Muscle layer of duodenum (tissue), 2 donors: ENCODE measurements at regions not wholly inside any gene's neighbourhood (a gene's known extent, or its start where the extent isn't known, plus 50 kb on each side); places are given as distances from the start of the nearest gene placed in this dataset.
"Not testable (repeated sequence)": the region's sequence is repeated elsewhere in the genome, so short reads cannot be mapped to it uniquely, and the experiment has no call there.

Source experiments
- H3K27ac ChIP-seq: one replicate; pipeline ENCODE4 v1.7.0; 2013; ENCODE audit warnings: mild to moderate bottlenecking, low read length
- H3K27me3 ChIP-seq: one replicate; pipeline ENCODE4 v1.7.0; 2013; ENCODE audit warnings: low read depth, mild to moderate bottlenecking, control low read depth, low read length
- H3K36me3 ChIP-seq, 2 donors: one replicate each; pipeline ENCODE4 v1.7.0; 2013; ENCODE audit warnings: low read length in 2 of 2, control low read depth in 1 of 2, mild to moderate bottlenecking in 1 of 2; ENCODE audit not compliant: insufficient read depth in 2 of 2, control insufficient read depth in 1 of 2
- H3K4me1 ChIP-seq, 2 donors: one replicate each; pipeline ENCODE4 v1.7.0; 2013; ENCODE audit warnings: low read length in 2 of 2, mild to moderate bottlenecking in 2 of 2, control low read depth in 1 of 2, moderate library complexity in 1 of 2; ENCODE audit not compliant: insufficient read depth in 2 of 2, control insufficient read depth in 1 of 2
- H3K4me3 ChIP-seq, 2 donors: one replicate each; pipeline ENCODE4 v1.7.0; 2013; ENCODE audit warnings: low read length in 2 of 2, low read depth in 1 of 2, mild to moderate bottlenecking in 1 of 2
- H3K9me3 ChIP-seq, 2 donors: one replicate each; pipeline ENCODE4 v1.7.0; 2013; ENCODE audit warnings: low read length in 2 of 2, control low read depth in 1 of 2, mild to moderate bottlenecking in 1 of 2; ENCODE audit not compliant: control insufficient read depth in 1 of 2
- donor health status: healthy.

DNA sequence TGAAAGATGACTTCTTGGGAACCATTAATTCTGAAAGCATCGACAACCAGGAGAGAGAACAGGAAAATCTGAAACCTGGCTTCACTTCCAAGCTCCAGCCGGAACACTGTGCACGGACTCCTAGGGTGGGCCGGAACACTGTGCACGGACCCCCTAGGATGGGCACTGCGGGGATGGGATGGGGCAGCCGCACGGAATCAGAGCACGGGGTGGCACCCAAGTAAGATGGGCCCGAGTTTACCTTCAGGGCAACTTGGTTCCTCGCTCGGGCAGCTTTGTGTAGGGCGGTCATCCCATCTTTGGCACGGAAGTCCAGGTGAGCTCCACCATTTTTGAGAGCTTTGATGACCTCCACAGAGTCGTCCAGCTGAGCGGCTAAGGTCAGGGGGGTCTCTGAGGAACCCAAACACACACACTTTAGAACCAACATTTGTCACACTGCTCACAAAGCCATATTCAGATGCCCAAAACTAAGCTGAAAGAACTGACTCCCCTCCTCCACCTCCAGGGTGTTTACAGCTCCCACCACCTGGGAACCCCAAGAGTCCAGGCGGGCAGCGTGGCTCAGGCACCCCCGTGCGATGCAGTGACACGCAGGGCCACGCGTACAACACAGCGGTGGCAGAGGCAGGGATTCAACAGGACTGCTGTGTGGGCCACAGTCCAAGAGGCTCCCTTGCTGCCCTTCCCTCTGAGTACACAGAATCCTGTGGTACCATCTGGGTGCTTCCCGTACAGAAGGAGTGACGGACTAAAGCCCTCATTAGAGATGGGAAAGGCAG lies 157.9 kb downstream of the SHANK2 start:
- Histone ChIP-seq H3K36me3 (no peaks in the 10 kb centered on the region), H3K27me3 (no peaks in the 10 kb centered on the region), H3K27ac (no peak overlapping the region), H3K9me3 (no peaks in the 10 kb centered on the region), H3K4me1 (no peaks in the 10 kb centered on the region), H3K4me3 (no peak overlapping the region)

DNA sequence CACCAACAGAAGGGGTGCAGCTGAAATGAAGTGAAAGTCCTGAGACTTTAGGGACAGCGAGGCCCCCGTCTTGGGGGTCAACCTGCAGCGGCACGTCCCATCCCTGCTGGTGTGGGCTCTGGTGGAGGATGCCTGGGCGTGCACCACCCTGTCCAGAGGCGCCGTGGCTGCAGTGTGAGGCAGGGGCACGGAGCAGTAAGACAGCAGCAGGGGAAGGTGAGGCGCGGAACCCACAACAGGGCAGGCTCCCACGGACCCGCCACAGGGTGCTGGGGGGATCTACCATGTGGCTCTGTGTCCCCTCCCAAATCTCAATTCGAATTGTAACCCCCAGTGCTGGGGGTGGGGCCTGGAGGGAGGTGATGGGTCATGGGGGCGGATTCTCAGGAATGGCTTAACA lies 158.6 kb downstream of the SHANK2 start:
- H3K9me3 ChIP-seq: no peaks in the 10 kb centered on the region
- no peak overlapping the region for H3K27ac ChIP-seq
- H3K36me3 ChIP-seq: no peaks in the 10 kb centered on the region
- no peaks in the 10 kb centered on the region for H3K27me3 ChIP-seq
- no peak overlapping the region for H3K4me3 ChIP-seq
- no peaks in the 10 kb centered on the region for H3K4me1 ChIP-seq

DNA sequence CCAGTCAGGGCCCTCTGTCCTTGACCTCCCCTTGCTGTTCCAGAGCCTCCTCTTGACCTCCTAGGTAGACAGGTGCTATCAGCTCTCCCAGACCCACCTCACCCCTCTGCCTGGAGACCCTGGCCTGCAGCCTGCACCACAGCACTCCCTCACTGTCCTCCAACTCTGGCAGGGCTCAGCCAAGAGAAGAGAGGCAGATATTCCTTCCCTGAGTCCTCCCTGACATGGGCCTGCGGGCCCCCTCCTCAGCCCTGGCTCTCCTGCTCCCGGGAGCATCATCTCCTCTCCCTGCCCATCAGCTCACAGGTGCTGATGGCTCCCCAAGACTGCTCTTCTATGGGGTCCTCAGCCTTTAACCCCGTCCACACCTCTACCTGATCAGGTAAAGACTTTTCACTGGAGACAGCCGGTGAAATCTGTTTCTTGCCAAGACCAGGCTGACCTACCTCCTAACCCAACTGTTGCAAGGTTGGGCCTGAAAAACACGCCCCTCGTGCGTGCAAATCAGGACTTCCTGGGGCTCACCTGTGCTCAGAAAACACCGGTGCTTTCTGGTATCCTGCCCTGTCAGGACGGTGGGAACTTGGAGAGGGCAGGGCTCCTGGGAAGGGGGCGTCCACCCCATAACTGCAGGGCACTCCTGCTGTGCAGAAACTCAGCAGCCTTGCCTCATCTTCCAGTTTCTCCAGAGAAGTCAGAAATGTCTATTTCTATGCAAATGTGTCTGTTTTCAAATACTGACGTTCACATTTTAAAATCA lies 160.7 kb downstream of the SHANK2 start:
- no peaks in the 10 kb centered on the region for H3K36me3 ChIP-seq
- no peak overlapping the region for H3K4me3 ChIP-seq
- H3K27ac ChIP-seq: no peak overlapping the region
- H3K9me3 ChIP-seq: no peaks in the 10 kb centered on the region
- no peaks in the 10 kb centered on the region for H3K27me3 ChIP-seq
- no peaks in the 10 kb centered on the region for H3K4me1 ChIP-seq

DNA sequence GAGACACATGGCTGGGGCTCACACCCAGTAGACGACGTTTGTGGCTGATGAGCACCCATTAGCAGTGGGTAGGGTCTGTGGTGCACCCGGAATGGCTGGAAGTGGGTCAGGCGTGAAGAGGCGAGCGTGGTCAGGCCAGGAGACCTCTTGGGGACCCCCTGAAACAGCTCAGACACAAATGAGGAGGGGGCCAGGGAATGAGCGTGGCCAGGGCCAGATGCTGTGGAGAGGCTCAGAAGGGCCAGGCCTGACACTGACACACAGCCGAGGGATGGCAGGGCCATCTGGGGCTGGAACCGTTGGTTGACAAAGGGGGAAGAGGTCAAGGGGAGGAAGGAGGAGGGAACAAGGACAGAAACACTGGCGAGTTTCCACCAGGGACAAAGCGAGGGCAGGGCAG lies 162.8 kb downstream of the SHANK2 start:
- no peaks in the 10 kb centered on the region for H3K4me1 ChIP-seq
- no peaks in the 10 kb centered on the region for H3K36me3 ChIP-seq
- H3K27me3 ChIP-seq: no peaks in the 10 kb centered on the region
- no peaks in the 10 kb centered on the region for H3K9me3 ChIP-seq
- no peak overlapping the region for H3K27ac ChIP-seq
- H3K4me3 ChIP-seq: no peak overlapping the region

DNA sequence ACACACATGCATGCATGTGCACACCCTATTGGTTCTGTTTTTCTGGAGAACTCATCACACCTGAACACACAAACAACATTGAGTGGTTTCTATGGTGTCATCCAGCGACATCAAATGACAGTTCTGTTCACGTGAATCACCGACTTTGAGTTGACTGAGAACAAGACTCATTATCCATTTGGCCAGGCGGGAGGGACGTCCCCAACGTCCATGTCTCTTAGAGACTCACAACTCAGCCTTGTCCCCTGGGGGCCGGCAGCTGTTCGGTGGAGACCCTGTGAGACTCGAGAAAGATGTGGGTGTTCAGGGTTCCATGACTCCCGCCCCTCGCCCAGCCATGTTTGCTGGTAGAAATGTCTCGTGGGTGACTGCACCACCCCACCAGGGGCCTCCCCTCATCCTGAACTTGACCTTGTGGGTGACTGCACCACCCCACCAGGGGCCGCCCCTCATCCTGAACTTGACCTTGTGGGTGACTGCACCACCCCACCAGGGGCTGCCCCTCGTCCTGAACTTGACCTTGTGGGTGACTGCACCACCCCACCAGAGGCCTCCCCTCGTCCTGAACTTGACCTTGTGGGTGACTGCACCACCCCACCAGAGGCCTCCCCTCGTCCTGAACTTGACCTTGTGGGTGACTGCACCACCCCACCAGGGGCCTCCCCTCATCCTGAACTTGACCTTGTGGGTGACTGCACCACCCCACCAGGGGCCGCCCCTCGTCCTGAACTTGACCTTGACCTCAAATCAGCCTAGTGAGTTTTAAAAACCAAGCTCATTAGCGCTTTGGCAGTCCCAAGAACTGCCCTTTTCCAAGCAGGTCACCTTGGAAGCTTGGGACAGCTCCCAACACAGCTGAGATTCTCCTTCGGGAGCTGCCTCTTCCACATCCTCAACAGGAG lies 163.8 kb downstream of the SHANK2 start:
- not testable (repeated sequence) for H3K27me3 ChIP-seq, H3K36me3 ChIP-seq, H3K27ac ChIP-seq, H3K4me1 ChIP-seq, H3K9me3 ChIP-seq, H3K4me3 ChIP-seq

DNA sequence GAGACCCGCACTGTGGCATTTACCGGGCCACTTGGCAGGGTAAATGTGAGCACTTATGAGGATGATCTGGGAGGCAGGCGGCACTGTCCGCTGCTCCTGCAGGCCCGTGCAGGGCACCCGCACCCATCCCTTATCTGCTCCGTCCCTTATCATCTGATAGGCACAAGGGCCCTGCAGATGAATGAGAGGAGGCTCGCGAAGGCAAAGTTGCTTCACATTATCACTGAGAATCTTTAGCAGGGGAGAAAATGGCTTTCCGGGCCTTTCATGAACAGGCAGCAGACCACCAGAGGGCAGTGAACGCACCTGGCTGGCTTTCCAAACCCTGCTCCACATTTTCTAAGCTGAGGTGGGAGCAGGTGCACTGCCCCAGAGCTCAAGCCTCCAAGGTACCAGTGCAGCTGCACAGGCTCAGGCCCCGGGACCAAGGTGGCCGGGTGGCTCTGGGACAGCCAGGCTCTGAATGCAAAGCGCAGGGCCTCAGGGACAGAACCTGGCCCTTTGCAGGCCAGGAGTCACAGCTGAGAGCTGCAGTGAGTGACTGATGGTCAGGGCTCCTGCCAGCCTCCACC lies 165.6 kb downstream of the SHANK2 start:
- H3K27ac ChIP-seq: no peak overlapping the region
- no peaks in the 10 kb centered on the region for H3K27me3 ChIP-seq
- H3K4me1 ChIP-seq: no peaks in the 10 kb centered on the region
- H3K36me3 ChIP-seq: no peaks in the 10 kb centered on the region
- no peak overlapping the region for H3K4me3 ChIP-seq
- H3K9me3 ChIP-seq: no peaks in the 10 kb centered on the region

DNA sequence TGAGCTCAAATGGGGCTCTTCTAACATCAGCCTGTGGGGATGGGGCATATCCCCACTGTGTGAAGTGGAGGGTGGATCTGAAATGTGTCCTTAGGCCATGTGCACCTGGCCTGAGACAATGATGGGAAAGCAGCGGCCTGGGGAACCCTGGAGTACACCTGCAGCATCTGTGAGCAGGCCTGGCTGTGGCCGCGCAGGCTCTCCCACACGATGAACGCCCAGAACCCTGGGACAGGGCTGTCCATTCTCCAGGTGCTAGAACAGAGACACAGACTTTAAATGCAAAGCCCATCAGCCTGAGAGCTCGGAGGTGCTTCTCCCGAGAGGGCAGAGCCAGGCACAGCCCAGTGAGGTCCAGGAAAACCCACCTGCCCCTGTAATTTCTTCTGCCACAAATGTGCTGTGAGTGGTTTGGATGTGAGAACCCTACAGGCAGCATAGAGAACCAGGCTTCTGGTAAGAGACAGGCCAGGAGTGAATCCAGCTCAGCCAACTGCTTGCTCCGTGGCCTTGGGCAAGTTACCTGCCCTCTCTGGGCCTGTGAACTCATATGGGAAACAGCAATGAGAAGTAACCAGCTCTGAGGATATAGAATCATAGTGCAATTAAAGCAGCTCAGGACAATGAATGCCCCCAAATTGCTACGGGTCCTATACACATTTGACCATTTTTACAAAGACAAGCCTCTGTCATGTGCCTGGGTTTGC lies 167.9 kb downstream of the SHANK2 start:
- H3K4me1 ChIP-seq: no peaks in the 10 kb centered on the region
- no peaks in the 10 kb centered on the region for H3K9me3 ChIP-seq
- no peak overlapping the region for H3K27ac ChIP-seq
- H3K36me3 ChIP-seq: no peaks in the 10 kb centered on the region
- H3K4me3 ChIP-seq: no peak overlapping the region
- H3K27me3 ChIP-seq: no peaks in the 10 kb centered on the region

DNA sequence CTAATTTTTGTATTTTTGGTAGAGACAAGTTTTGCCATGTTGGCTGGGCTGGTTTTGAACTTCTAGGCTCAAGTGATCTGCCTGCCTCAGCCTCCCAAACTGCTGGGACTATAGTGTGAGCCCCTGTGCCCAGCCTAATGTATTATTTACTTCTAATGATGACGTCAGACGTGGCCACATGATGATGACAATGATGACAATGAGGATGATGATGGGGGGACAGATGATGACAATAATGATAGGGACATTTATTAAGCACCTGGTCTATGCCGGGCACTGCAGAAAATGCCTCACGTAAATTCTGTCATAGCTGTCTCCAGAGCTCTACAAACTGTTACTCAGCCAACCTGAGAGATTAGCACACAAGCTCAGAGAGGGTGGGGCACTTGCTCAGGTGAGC lies 169.3 kb downstream of the SHANK2 start:
- H3K4me3 ChIP-seq: no peak overlapping the region
- no peak overlapping the region for H3K27ac ChIP-seq
- no peaks in the 10 kb centered on the region for H3K4me1 ChIP-seq
- no peaks in the 10 kb centered on the region for H3K27me3 ChIP-seq
- no peaks in the 10 kb centered on the region for H3K9me3 ChIP-seq
- H3K36me3 ChIP-seq: no peaks in the 10 kb centered on the region

DNA sequence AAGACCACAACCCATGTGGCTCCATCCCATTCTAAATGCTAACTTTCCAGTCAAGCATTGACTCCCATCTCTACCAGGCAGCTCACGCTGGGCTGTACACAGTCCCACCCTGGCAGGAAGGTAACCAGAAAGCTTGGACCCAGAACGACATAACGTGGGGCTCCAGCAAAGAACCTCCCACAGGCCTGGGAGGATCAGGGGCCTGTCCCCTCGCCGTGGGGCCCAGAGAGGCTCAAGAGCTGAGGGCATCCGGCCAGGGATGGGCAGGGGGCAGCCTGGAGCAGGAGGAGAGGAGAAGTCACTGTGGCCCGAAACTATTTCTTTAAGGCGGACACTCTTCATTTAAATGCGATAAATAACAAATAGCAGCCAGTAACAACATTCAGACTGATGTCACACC lies 169.9 kb downstream of the SHANK2 start:
- H3K27me3 ChIP-seq: no peaks in the 10 kb centered on the region
- no peaks in the 10 kb centered on the region for H3K9me3 ChIP-seq
- H3K4me1 ChIP-seq: no peaks in the 10 kb centered on the region
- H3K27ac ChIP-seq: no peak overlapping the region
- H3K36me3 ChIP-seq: no peaks in the 10 kb centered on the region
- H3K4me3 ChIP-seq: no peak overlapping the region

DNA sequence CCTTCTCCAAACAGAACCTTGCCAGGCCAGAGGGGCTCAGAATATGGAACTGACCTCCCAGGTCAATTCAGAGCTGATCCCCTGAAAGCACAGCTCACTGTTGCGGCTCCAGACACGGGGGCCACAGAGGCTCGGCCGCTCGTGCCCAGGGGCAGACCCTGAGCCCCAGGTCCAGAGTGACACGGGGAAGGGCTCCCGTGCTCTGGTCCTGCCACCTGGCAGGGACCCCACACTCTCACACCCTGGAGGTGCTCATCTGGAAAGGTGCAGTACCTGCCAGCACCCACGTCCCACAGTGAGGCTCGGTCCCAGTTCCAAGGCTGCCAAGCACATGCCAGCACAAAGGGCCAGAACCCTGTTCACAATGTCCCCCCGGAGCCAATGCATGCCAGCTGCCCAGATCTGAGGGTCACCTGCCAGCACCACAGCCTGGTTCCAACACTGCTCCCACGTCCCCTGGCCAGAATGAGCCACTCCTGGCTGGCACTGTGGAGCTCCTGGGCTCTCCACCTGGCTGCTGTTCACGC lies 170.6 kb downstream of the SHANK2 start:
- Histone ChIP-seq H3K36me3 (no peaks in the 10 kb centered on the region), H3K4me3 (no peak overlapping the region), H3K27me3 (no peaks in the 10 kb centered on the region), H3K9me3 (no peaks in the 10 kb centered on the region), H3K27ac (no peak overlapping the region), H3K4me1 (no peaks in the 10 kb centered on the region)
